Endothelial cell of umbilical vein (primary cell): ENCODE measurements at regions not wholly inside any gene's neighbourhood (a gene's known extent, or its start where the extent isn't known, plus 50 kb on each side); places are given as distances from the start of the nearest gene placed in this dataset.

ENCODE experiments used
- BruUV-seq: library from RNA; stranded (reverse); fragments of 400-500 nt; replicated peaks from 2 replicates; lab custom pipeline; 2021; lab: Mats Ljungman, UMichigan
- CTCF ChIA-PET: fragments of 300-600, 350-600 bp; sonication (Branson Sonifier 250); formaldehyde crosslinking; loops from one replicate; lab custom pipeline; 2021; ENCODE audit warnings: antibody characterized with exemption, inconsistent platforms; lab: Charles Lee
- POLR2A ChIA-PET: fragments of 300-600, 350-600 bp; sonication (Branson Sonifier 250); formaldehyde crosslinking; loops from one replicate; lab custom pipeline; 2021; ENCODE audit warnings: antibody characterized with exemption, inconsistent platforms; lab: Charles Lee
- DNase-seq: peaks from one replicate; pipeline ENCODE4 v3.0.0-alpha.2; 2011; ENCODE audit warnings: low read depth, low spot score
- FAIRE-seq: peaks from 2 replicates; lab custom pipeline; 2011; peaks lifted over from hg19 to GRCh38; lab: Jason Lieb, UNC
- H2AFZ ChIP-seq: 2 replicates; pipeline ENCODE4 v1.6.0; 2012; ENCODE audit warnings: low read depth, low read length, control low read depth, inconsistent platforms
- H3K27ac ChIP-seq: 2 replicates; pipeline ENCODE4 v1.5.1; 2011; ENCODE audit warnings: low read depth, mild to moderate bottlenecking, control low read depth, low read length, moderate library complexity; ENCODE audit not compliant: insufficient read depth
- H3K27me3 ChIP-seq, 2 experiments: 2 replicates each; pipeline versions ENCODE4 v1.6.0 to v1.6.1; 2011; ENCODE audit warnings: low read length in 2 of 2, mixed read lengths in 1 of 2; ENCODE audit not compliant: control insufficient read depth in 2 of 2, insufficient read depth in 2 of 2
- H3K36me3 ChIP-seq, 2 experiments: 2 replicates in 1 of 2; 3 replicates in 1 of 2; pipeline ENCODE4 v1.5.1; 2011; ENCODE audit warnings: low read length in 2 of 2, mild to moderate bottlenecking in 1 of 2, moderate library complexity in 1 of 2; ENCODE audit not compliant: control insufficient read depth in 2 of 2, insufficient read depth in 2 of 2; ENCODE audit errors: extremely low read depth in 1 of 2
- H3K4me1 ChIP-seq: 3 replicates; pipeline ENCODE4 v1.5.1; 2011; ENCODE audit warnings: mild to moderate bottlenecking, low read length; ENCODE audit not compliant: control insufficient read depth, insufficient read depth; ENCODE audit errors: extremely low read depth
- H3K4me2 ChIP-seq: 2 replicates; pipeline ENCODE4 v1.6.1; 2011; ENCODE audit warnings: low read length, control low read depth, mixed read lengths; ENCODE audit not compliant: insufficient read depth
- H3K4me3 ChIP-seq, 3 experiments: fragments of 200-600 bp in 1 of 3; sonication (generic), shearing (Covaris generic) in 1 of 3; replicated peaks in 1 of 3; 2 replicates each; pipeline ENCODE4 v1.5.1; 2011 to 2016; ENCODE audit warnings: control low read depth in 3 of 3, low read length in 3 of 3, mild to moderate bottlenecking in 2 of 3, inconsistent platforms in 1 of 3, low read depth in 1 of 3, moderate library complexity in 1 of 3; ENCODE audit not compliant: insufficient read depth in 1 of 3
- H3K79me2 ChIP-seq: 2 replicates; pipeline ENCODE4 v1.6.0; 2012; ENCODE audit warnings: low read length, inconsistent platforms; ENCODE audit not compliant: control insufficient read depth, insufficient read depth
- H3K9ac ChIP-seq: replicated peaks from 2 replicates; pipeline ENCODE3; 2011; ENCODE audit warnings: low read length, control low read depth; ENCODE audit not compliant: insufficient read depth; ENCODE audit errors: extremely low read depth
- H3K9me1 ChIP-seq: replicated peaks from 3 replicates; pipeline ENCODE4 v1.6.0; 2011; ENCODE audit warnings: mild to moderate bottlenecking, low read length; ENCODE audit not compliant: control insufficient read depth, insufficient read depth; ENCODE audit errors: extremely low read depth
- H3K9me3 ChIP-seq: replicated peaks from 2 replicates; pipeline ENCODE4 v1.5.1; 2012; ENCODE audit warnings: low read length, inconsistent platforms; ENCODE audit not compliant: control insufficient read depth, insufficient read depth
- H4K20me1 ChIP-seq: replicated peaks from 2 replicates; pipeline ENCODE3; 2011; ENCODE audit warnings: mild to moderate bottlenecking, low read length; ENCODE audit not compliant: control insufficient read depth, insufficient read depth; ENCODE audit errors: extremely low read depth
- CTCF ChIP-seq, 2 donors: IDR thresholded peaks; 1 replicate in 1 of 2; 2 replicates in 1 of 2; pipeline ENCODE4 v1.5.1; 2011; ENCODE audit warnings: low read length in 2 of 2, mild to moderate bottlenecking in 2 of 2, moderate library complexity in 2 of 2, control low read depth in 1 of 2, inconsistent platforms in 1 of 2, low read depth in 1 of 2; ENCODE audit not compliant: insufficient read depth in 1 of 2; ENCODE audit errors: extremely low read depth in 1 of 2
- EZH2 ChIP-seq: IDR thresholded peaks from 2 replicates; pipeline ENCODE4 v1.6.1; 2012; ENCODE audit warnings: borderline replicate concordance, low read depth, mild to moderate bottlenecking, moderate library complexity, low read length, inconsistent platforms; ENCODE audit not compliant: severe bottlenecking
- FOS ChIP-seq: IDR thresholded peaks from 2 replicates; pipeline ENCODE4 v1.6.1; 2011; ENCODE audit warnings: mild to moderate bottlenecking, low read length, moderate library complexity, borderline replicate concordance; ENCODE audit not compliant: insufficient read depth
- GATA2 ChIP-seq: IDR thresholded peaks from 2 replicates; pipeline ENCODE4 v1.7.0; 2011; ENCODE audit warnings: low read depth, mild to moderate bottlenecking, moderate library complexity, mixed read lengths, low read length; ENCODE audit not compliant: insufficient read length, insufficient read depth
- JUN ChIP-seq: IDR thresholded peaks from 2 replicates; pipeline ENCODE4 v1.6.1; 2011; ENCODE audit warnings: borderline replicate concordance, low read depth; ENCODE audit not compliant: insufficient read length, insufficient read depth
- MAX ChIP-seq: IDR thresholded peaks from 2 replicates; pipeline ENCODE4 v1.6.1; 2011; ENCODE audit not compliant: insufficient read depth, insufficient read length
- MYC ChIP-seq: IDR thresholded peaks from one replicate; pipeline ENCODE4 v1.6.1; 2011; ENCODE audit warnings: mild to moderate bottlenecking, low read depth, low read length
- POLR2A ChIP-seq: IDR thresholded peaks from 2 replicates; pipeline ENCODE4 v1.6.1; 2012; ENCODE audit warnings: low read depth, mild to moderate bottlenecking, control low read depth, low read length
- POLR2AphosphoS5 ChIP-seq: IDR thresholded peaks from 2 replicates; pipeline ENCODE4 v1.6.1; 2012; ENCODE audit warnings: low read depth, mild to moderate bottlenecking, control low read depth, low read length, moderate library complexity; ENCODE audit not compliant: insufficient read depth
- dilution Hi-C: fragments of 300-500 bp; cut with MboI; formaldehyde crosslinking; loops from one replicate; pipeline ENCODE4 v1.15.0; 2019; ENCODE audit warnings: low sequenced_read_pairs; ENCODE audit not compliant: extremely low pct_ligation_motif_present
- intact Hi-C: fragments of 100-400 bp; cut with micrococcal nuclease; formaldehyde crosslinking; loops from one replicate; pipeline ENCODE4 v1.10.0; 2022

DNA sequence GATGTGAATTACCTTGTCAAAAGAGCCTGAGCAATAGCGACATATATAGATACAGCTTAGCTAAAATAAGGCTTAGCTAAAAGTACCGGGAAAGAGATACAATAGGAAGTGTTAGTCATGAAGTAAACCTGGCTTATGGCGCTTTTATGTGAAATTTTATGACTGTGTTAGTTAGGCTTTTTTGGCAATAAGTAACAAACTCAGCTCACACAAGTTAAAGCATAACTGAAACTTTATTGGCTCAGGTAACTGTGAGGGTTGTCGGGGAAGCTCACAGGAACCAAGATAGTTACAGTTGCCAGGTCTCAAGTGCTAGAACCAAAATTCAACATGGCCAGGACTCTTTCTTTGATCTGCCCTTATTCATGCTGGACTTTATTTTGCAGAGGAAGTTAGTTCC lies 925.0 kb upstream of the GYPC start:
- Histone ChIP-seq H3K27ac (no peak overlapping the region), H3K27me3 (no peaks in the 10 kb centered on the region), H3K9ac (no peak overlapping the region), H3K9me1 (no peaks in the 10 kb centered on the region), H3K79me2 (no peaks in the 10 kb centered on the region), H3K9me3 (peaks cover 2% of the 10 kb centered on the region), H3K36me3 (no peaks in the 10 kb centered on the region), H3K4me1 (no peaks in the 10 kb centered on the region), H2AFZ (no peak overlapping the region), H3K4me2 (no peak overlapping the region), H4K20me1 (no peaks in the 10 kb centered on the region), H3K4me3 (no peak overlapping the region)
- BruUV-seq, result no TSS peak
- no peak for TF ChIP-seq EZH2
- no peak for TF ChIP-seq MAX
- no peak for TF ChIP-seq CTCF (IDR thresholded peaks at IDR 0.05; ENCODE audit: extremely low read depth in 1 of 2, insufficient read depth in 1 of 2, low read depth in 1 of 2, low read length in 2 of 2)
- TF ChIP-seq POLR2AphosphoS5, result no peak
- TF ChIP-seq POLR2A, result no peak
- no peak for TF ChIP-seq GATA2
- TF ChIP-seq FOS, result no peak
- TF ChIP-seq JUN, result no peak
- TF ChIP-seq MYC, result no peak
- POLR2A ChIA-PET, result no interaction called here
- DNase-seq (no peak), FAIRE-seq (no peak)
- CTCF ChIA-PET, result no interaction called here
- intact Hi-C loops, result no loop called here
- dilution Hi-C loops, result no loop called here
